Prostate gland (tissue), 2 donors: ENCODE measurements at regions not wholly inside any gene's neighbourhood (a gene's known extent, or its start where the extent isn't known, plus 50 kb on each side); places are given as distances from the start of the nearest gene placed in this dataset.

Source experiments
- CTCF ChIP-seq, 4 experiments: fragments of 200-600 bp in 2 of 4; fragments of 450-650 bp in 2 of 4; sonication (generic) in 2 of 4; IDR thresholded peaks; 1 replicate in 3 of 4; 2 replicates in 1 of 4; pipeline ENCODE4 v1.5.1; 2016 to 2019; ENCODE audit warnings: antibody characterized with exemption in 4 of 4, mild to moderate bottlenecking in 2 of 4, moderate library complexity in 2 of 4
- POLR2A ChIP-seq: fragments of 450-650 bp; IDR thresholded peaks from one replicate; pipeline ENCODE4 v1.6.1; 2016; ENCODE audit warnings: antibody characterized with exemption, mild to moderate bottlenecking
- POLR2AphosphoS5 ChIP-seq: sonication (generic); formaldehyde crosslinking; IDR thresholded peaks from one replicate; pipeline ENCODE4 v1.6.1; 2017; ENCODE audit warnings: antibody characterized with exemption

- no peak for TF ChIP-seq CTCF (IDR thresholded peaks at IDR 0.05)
- no peak for TF ChIP-seq POLR2AphosphoS5
- TF ChIP-seq POLR2A: no peak
These were observed 453.3 kb upstream of the INTU start for GRCh38 chr4:127179256-127180087.
